D341Med (cell line): ENCODE measurements at regions not wholly inside any gene's neighbourhood (a gene's known extent, or its start where the extent isn't known, plus 50 kb on each side); places are given as distances from the start of the nearest gene placed in this dataset.
"Not testable (repeated sequence)": the region's sequence is repeated elsewhere in the genome, so short reads cannot be mapped to it uniquely, and the experiment has no call there.

Experiments used
- DNase-seq: peaks from one replicate; pipeline ENCODE4 v3.0.0; 2012; ENCODE audit warnings: low spot score

- not testable (repeated sequence) for DNase-seq
These were observed 248.0 kb downstream of the ZNF92 start for GRCh38 chr7:65621580-65622201.

GRCh38 chr7:65631236-65631635 is 241.6 kb upstream of the VKORC1L1 start:
- DNase-seq, result not testable (repeated sequence)

GRCh38 chr7:65633587-65634404 is 239.1 kb upstream of the VKORC1L1 start:
- not testable (repeated sequence) for DNase-seq

DNA sequence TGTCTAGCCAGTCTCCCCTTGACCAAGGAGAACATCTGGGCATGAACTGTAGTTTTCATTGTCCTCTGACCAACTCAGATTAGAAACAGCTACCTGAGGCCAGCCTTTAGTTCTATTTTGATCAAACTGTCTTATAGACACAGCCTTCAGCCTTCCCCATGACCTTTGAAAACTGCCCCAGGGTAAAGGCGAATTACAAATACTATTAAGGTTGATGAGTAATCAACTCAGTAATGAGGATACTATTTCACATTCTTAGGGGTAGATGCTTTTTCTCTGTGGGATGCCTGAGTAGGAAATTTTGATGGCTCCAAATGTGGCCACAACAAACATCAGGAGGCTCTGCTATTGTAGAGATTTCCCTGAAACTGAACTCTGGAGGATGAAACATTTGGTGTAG is 234.0 kb upstream of the VKORC1L1 start:
- DNase-seq, result not testable (repeated sequence)

DNA sequence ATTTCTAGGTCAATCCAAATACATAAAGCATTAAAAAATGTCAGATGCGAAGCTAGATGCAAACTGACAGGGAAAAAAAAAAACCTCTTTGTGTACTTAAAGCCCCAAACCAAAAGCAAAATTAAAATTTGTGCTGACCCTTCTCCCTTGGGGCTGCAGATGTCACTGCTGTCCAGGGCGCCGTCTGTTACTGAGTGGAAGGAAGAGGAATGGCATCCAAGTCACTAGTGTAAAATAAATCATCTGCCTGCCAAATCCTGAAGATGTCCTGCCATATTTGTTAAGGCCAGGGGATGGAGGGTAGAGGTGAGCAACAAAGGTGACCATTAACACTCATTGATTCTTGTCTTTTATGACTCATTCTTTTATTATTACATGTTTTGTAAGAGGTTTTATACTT is 233.2 kb upstream of the VKORC1L1 start:
- DNase-seq, result not testable (repeated sequence)

GRCh38 chr7:65643498-65643897 is 229.4 kb upstream of the VKORC1L1 start:
- DNase-seq, result not testable (repeated sequence)

DNA sequence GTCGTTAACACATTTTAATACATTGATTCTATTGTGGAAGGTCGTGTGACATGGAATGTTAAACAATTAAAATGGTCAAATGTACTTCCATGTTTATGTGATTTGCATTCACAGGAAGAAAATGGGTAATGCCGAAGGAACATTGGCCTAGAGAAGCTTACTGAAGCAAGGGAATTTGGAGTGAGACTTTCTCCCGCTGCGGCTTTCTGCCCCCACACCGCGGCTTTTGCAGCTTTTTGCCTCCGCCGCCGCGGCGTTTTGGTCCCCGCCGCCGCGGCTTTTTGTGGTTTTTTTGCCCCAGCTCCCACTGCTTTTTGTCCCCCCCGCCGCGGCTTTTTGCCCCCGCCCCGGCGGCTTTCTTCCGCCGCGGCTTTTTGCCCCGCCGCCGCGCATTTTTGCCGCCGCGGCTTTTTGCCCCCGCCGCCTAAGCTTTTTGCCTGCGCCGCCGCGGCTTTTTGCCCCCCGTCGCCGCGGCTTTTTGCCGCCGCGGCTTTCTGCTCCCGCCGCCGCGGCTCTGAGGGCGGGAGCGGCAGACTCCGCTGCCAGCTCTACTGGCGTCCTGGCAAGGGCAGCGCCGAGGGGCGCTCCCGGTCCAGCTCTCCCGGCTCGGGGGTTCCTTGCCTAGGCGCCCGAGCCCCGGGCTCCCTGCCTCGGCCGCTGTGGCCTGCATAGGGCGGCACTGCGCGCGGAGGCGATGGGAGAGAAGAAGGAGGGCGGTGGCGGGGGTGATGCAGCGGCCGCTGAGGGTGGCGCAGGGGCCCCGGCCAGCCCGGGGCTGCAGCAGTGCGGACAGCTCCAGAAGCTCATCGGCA is 225.5 kb upstream of the VKORC1L1 start:
- not testable (repeated sequence) for DNase-seq

- not testable (repeated sequence) for DNase-seq
These were observed 221.7 kb upstream of the VKORC1L1 start for GRCh38 chr7:65651174-65651573.

- not testable (repeated sequence) for DNase-seq
These were observed 220.9 kb upstream of the VKORC1L1 start for GRCh38 chr7:65651826-65652592.

GRCh38 chr7:65652669-65653068 is 220.2 kb upstream of the VKORC1L1 start:
- DNase-seq, result not testable (repeated sequence)

DNA sequence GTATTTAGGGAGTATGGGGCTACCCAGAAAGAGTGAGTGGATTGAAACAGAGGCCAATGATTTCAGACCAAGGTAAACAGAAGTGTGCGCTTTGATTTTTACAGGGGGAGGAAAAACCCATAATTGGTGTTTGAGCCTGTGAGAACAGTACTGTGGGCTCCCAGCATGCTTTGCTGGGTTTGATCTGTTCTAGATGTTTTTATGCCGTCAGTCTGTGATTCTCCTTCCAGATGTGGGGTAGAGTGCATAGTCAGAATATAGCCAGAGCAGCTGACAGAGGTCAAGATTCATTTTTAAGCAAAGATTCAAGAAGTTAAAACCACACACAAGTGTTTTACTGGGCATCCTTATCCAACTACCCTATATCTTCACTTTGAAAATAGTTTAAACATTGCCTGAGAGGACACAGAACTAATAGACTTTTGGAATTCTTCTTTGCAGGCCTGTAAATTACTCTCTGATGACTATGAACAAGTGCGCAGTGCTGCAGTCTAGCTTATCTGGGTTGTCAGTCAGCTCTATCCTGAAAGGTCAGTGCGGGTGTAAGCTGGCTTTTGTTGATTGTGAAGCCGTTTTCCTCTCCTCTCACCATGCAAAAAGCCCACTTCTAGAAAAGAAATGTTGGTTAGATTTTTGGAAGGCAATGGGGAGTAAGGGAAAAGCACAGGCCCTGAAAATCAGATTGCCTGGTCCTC is 216.2 kb upstream of the VKORC1L1 start:
- DNase-seq, result not testable (repeated sequence)

- not testable (repeated sequence) for DNase-seq
These were observed 189.5 kb upstream of the VKORC1L1 start for GRCh38 chr7:65683362-65683761.

DNA sequence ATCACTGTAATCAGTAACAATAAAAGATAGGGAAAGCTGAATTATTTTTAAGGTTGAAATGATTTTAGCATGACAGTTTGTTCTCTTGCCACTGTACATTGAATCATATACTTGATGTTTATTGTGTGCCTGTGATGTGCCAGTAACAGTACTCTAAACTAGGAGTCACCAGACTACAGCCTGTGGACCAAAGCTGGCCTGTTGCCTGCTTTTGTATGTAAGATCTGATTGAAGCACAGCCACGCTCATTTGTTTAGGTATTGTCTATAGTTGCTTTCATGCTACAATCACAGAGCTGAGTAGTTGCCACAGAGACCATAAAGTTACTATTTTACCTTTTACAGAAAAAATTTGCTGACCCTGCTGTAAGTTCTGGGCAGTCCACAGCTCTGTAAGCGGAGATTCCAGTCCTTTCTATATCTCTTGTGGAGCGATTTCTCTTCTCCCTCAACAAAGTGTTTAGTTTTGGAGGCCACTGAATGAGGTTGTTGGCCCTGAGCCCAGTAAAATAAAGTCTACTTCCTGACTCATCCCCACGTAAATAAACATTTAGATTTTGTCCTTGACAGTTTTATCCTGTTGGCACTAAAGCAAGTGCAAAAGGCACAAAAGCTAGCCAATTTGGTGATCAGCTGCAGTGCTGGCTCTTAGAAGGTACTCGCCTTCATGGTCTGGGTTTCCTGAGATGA is 173.7 kb upstream of the VKORC1L1 start:
- DNase-seq, result not testable (repeated sequence)

DNA sequence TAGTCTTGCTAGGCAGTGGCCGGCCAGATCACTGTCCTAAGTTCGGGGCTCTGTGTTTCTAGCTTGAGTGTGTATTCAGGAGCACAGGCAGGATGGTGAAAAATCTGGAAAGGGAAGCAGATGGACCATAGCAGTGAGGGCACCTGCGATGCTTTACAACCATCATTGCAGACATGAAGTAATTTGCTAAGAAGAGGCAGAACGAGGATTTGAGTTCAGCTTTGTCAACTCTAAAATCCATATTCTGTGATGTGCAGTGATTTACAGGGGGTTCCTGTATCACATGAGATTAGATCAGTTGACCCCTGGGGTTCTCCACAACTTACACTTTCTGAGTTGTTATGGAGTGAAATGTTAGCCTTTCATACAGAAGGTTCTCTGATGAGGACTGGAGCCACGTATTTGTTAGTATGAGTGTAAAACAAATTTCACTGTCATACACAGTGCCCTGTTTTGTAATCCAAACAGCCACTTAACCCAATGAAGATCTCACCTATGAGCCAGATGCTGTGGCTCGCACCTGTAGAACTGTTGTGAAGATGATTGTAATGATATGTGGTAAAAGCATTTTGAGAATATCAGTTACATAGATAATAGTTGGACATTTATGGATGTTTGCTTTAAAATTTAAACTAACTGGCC is 173.0 kb upstream of the VKORC1L1 start:
- DNase-seq, result not testable (repeated sequence)

GRCh38 chr7:65719123-65719798 is 153.6 kb upstream of the VKORC1L1 start:
- DNase-seq, result not testable (repeated sequence)

GRCh38 chr7:65722361-65722792 is 150.5 kb upstream of the VKORC1L1 start:
- DNase-seq, result peak; percentile 65

- DNase-seq, result not testable (repeated sequence)
These were observed 145.7 kb upstream of the VKORC1L1 start for GRCh38 chr7:65727182-65727581.

GRCh38 chr7:65731129-65731528 is 141.7 kb upstream of the VKORC1L1 start:
- no peak for DNase-seq

GRCh38 chr7:65731562-65732035 is 141.3 kb upstream of the VKORC1L1 start:
- DNase-seq, result peak; percentile 25
